ENCODE measurements at regions not wholly inside any gene's neighbourhood (a gene's known extent, or its start where the extent isn't known, plus 50 kb on each side); places are given as distances from the start of the nearest gene placed in this dataset.

DNA sequence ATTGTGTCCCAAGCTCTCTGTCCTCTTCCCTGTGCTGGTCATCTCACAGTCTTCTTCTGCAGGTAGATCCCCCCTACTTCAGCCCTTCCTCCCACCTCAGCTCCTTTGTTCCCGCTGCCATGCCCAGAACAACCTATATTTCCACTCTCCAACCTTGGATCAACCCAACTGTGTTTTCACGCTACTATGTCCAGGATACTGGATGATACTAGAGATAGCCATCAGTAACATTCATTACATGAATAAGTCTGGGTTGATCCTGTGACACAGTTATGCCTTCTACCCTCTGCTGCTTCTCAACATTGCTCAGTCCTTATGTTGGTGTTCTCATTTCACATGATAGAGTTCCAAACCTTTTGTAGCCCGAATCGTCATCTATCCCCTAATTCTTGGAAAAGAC is 286.4 kb downstream of the ZEB1 start (continued):
- TF ChIP-seq RAD21 (IDR thresholded peaks at IDR 0.05), result no peak

DNA sequence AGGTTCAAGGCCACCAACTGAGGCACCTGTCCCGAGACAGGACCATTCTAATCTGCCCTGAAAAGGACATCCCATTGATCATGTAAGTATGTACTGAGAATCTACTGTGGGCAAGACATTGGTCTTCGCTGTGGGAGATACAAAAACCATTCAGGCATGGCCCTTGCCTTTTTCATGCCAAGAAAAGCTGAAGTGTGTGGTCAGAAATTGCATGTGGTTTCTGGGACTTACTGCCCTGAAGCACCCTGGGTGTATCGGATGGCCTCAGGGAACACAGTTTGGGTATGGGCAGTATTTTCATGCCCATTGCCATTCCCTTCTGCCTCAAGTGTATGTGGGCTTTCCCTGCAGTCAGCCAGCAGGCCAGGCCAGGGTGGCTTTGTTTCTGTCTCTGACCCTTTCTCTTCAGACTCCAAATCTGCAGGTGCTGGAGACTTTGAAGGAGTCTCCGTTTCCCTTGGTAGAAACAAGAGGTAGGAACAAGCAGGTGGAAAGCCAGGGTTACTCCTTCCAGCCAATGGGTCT is 285.7 kb downstream of the ZEB1 start:
- 96% methylated on average over 4 of the region's 4 CpGs for WGBS
- no peak overlapping the region for H3K4me3 ChIP-seq (ENCODE audit: low read depth in 1 of 3, low read length in 3 of 3)
- no peaks in the 10 kb centered on the region for H3K27me3 ChIP-seq (ENCODE audit: control insufficient read depth in 4 of 4, insufficient read depth in 4 of 4, low read length in 3 of 4)
- H3K27ac ChIP-seq (ENCODE audit: low read depth in 1 of 2, low read length in 2 of 2), result no peak overlapping the region
- H3K9me3 ChIP-seq (ENCODE audit: control insufficient read depth in 4 of 4, low read length in 3 of 4), result no peaks in the 10 kb centered on the region
- TF ChIP-seq GABPA (IDR thresholded peaks at IDR 0.05 in 1 of 2, conservative IDR thresholded peaks at IDR 0.05 in 1 of 2) (no peak), MAX (IDR thresholded peaks at IDR 0.05) (no peak), REST (IDR thresholded peaks at IDR 0.05) (no peak), TAF1 (conservative IDR thresholded peaks at IDR 0.05) (no peak), RXRA (IDR thresholded peaks at IDR 0.05) (no peak), JUND (IDR thresholded peaks at IDR 0.05) (no peak), FOXA1 (IDR thresholded peaks at IDR 0.05) (no peak), FOXA2 (IDR thresholded peaks at IDR 0.05) (no peak), YY1 (IDR thresholded peaks at IDR 0.05) (no peak), CTCF (IDR thresholded peaks at IDR 0.05; ENCODE audit: low read depth, low read length, missing input control) (no peak), RAD21 (IDR thresholded peaks at IDR 0.05) (no peak), NR2F2 (IDR thresholded peaks at IDR 0.05) (no peak), HNF4G (IDR thresholded peaks at IDR 0.05) (no peak), EGR1 (IDR thresholded peaks at IDR 0.05; ENCODE audit: low read depth in 2 of 2) (no peak)
- TF ChIP-seq, protein P1, sequence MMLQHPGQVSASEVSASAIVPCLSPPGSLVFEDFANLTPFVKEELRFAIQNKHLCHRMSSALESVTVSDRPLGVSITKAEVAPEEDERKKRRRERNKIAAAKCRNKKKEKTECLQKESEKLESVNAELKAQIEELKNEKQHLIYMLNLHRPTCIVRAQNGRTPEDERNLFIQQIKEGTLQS (IDR thresholded peaks at IDR 0.05), result no peak
- TF ChIP-seq, protein P2, sequence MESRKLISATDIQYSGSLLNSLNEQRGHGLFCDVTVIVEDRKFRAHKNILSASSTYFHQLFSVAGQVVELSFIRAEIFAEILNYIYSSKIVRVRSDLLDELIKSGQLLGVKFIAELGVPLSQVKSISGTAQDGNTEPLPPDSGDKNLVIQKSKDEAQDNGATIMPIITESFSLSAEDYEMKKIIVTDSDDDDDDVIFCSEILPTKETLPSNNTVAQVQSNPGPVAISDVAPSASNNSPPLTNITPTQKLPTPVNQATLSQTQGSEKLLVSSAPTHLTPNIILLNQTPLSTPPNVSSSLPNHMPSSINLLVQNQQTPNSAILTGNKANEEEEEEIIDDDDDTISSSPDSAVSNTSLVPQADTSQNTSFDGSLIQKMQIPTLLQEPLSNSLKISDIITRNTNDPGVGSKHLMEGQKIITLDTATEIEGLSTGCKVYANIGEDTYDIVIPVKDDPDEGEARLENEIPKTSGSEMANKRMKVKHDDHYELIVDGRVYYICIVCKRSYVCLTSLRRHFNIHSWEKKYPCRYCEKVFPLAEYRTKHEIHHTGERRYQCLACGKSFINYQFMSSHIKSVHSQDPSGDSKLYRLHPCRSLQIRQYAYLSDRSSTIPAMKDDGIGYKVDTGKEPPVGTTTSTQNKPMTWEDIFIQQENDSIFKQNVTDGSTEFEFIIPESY (IDR thresholded peaks at IDR 0.05), result no peak
- DNase-seq (ENCODE audit: low spot score), result no peak
- no peak overlapping the region for H3K9ac ChIP-seq (ENCODE audit: low read depth in 1 of 2, low read length in 2 of 2)
- no peaks in the 10 kb centered on the region for H3K36me3 ChIP-seq (ENCODE audit: control insufficient read depth in 4 of 4, insufficient read depth in 3 of 4, low read depth in 1 of 4, low read length in 3 of 4)
- H3K4me1 ChIP-seq (ENCODE audit: control insufficient read depth in 4 of 4, insufficient read depth in 4 of 4, low read length in 3 of 4), result peaks cover 5 to 12% (median 6%) of the 10 kb centered on the region in 4 donors
